KMS-11 (cell line): ENCODE measurements at regions not wholly inside any gene's neighbourhood (a gene's known extent, or its start where the extent isn't known, plus 50 kb on each side); places are given as distances from the start of the nearest gene placed in this dataset.
"Not testable (repeated sequence)": the region's sequence is repeated elsewhere in the genome, so short reads cannot be mapped to it uniquely, and the experiment has no call there.

Experiments
- H2AFZ ChIP-seq: fragments of 200-600 bp; sonication (generic); 2 replicates; pipeline ENCODE4 v1.6.1; 2016; ENCODE audit warnings: antibody characterized with exemption, mixed run types, low read depth
- H3K27ac ChIP-seq: fragments of 200-600 bp; sonication (generic); 2 replicates; pipeline ENCODE4 v1.6.1; 2016; ENCODE audit warnings: mild to moderate bottlenecking, mixed run types
- H3K27me3 ChIP-seq: fragments of 200-600 bp; sonication (generic); 2 replicates; pipeline ENCODE4 v1.6.1; 2017; ENCODE audit warnings: mild to moderate bottlenecking, low read depth, mixed run types, moderate library complexity; ENCODE audit not compliant: insufficient read depth
- H3K36me3 ChIP-seq: fragments of 200-600 bp; sonication (generic); 2 replicates; pipeline ENCODE4 v1.6.1; 2017; ENCODE audit warnings: mild to moderate bottlenecking, mixed run types; ENCODE audit not compliant: insufficient read depth
- H3K4me1 ChIP-seq: fragments of 200-600 bp; sonication (generic); 2 replicates; pipeline ENCODE4 v1.6.1; 2016; ENCODE audit warnings: mild to moderate bottlenecking, low read depth, mixed run types; ENCODE audit not compliant: poor library complexity, severe bottlenecking
- H3K4me2 ChIP-seq: fragments of 200-600 bp; sonication (generic); 2 replicates; pipeline ENCODE4 v1.7.0; 2016; ENCODE audit warnings: mild to moderate bottlenecking, mixed run types
- H3K4me3 ChIP-seq: fragments of 200-600 bp; sonication (generic); IDR thresholded peaks from 2 replicates; pipeline ENCODE4 v1.6.1; 2017; ENCODE audit warnings: low read depth, low read length, mixed read lengths; ENCODE audit not compliant: insufficient read depth
- H3K79me2 ChIP-seq: fragments of 200-600 bp; sonication (generic); 2 replicates; pipeline ENCODE4 v1.6.1; 2016; ENCODE audit warnings: low read depth, mixed run types; ENCODE audit not compliant: insufficient read depth
- H3K9ac ChIP-seq: fragments of 200-600 bp; sonication (generic); 2 replicates; pipeline ENCODE4 v1.6.1; 2016; ENCODE audit warnings: mild to moderate bottlenecking, mixed run types
- H4K20me1 ChIP-seq: fragments of 200-600 bp; sonication (generic); 2 replicates; pipeline ENCODE4 v1.6.1; 2016; ENCODE audit warnings: mild to moderate bottlenecking, mixed run types; ENCODE audit not compliant: insufficient read depth
- CTCF ChIP-seq: fragments of 200-600 bp; sonication (generic); conservative IDR thresholded peaks from 2 replicates; pipeline ENCODE4 v1.6.1; 2017; ENCODE audit warnings: low read depth, mild to moderate bottlenecking, antibody characterized with exemption, low read length, moderate library complexity, mixed read lengths

GRCh38 chr17:70588003-70588402, 418.7 kb downstream of the KCNJ2 start:
- H3K36me3 ChIP-seq = no peaks in the 10 kb centered on the region
- no peak overlapping the region for H2AFZ ChIP-seq
- H3K27ac ChIP-seq = no peak overlapping the region
- H4K20me1 ChIP-seq = no peaks in the 10 kb centered on the region
- H3K27me3 ChIP-seq = no peaks in the 10 kb centered on the region
- H3K4me2 ChIP-seq = no peak overlapping the region
- TF ChIP-seq CTCF = no peak
- no peaks in the 10 kb centered on the region for H3K79me2 ChIP-seq
- H3K9ac ChIP-seq = no peak overlapping the region
- H3K4me3 ChIP-seq = no peak overlapping the region
- no peaks in the 10 kb centered on the region for H3K4me1 ChIP-seq

GRCh38 chr17:70597774-70598173, 428.4 kb downstream of the KCNJ2 start:
- no peaks in the 10 kb centered on the region for H3K79me2 ChIP-seq
- H2AFZ ChIP-seq = no peak overlapping the region
- no peak overlapping the region for H3K9ac ChIP-seq
- TF ChIP-seq CTCF = no peak
- no peak overlapping the region for H3K27ac ChIP-seq
- H3K36me3 ChIP-seq = no peaks in the 10 kb centered on the region
- no peak overlapping the region for H3K4me3 ChIP-seq
- H3K4me1 ChIP-seq = no peaks in the 10 kb centered on the region
- H3K27me3 ChIP-seq = no peaks in the 10 kb centered on the region
- H3K4me2 ChIP-seq = no peak overlapping the region
- no peaks in the 10 kb centered on the region for H4K20me1 ChIP-seq

- TF ChIP-seq CTCF = no peak
- no peaks in the 10 kb centered on the region for H4K20me1 ChIP-seq
- no peaks in the 10 kb centered on the region for H3K79me2 ChIP-seq
- H3K4me3 ChIP-seq = no peak overlapping the region
- no peaks in the 10 kb centered on the region for H3K27me3 ChIP-seq
- no peak overlapping the region for H3K4me2 ChIP-seq
- H3K36me3 ChIP-seq = no peaks in the 10 kb centered on the region
- H3K9ac ChIP-seq = no peak overlapping the region
- no peaks in the 10 kb centered on the region for H3K4me1 ChIP-seq
- H2AFZ ChIP-seq = no peak overlapping the region
- H3K27ac ChIP-seq = no peak overlapping the region
These were observed 429.9 kb downstream of the KCNJ2 start for GRCh38 chr17:70599198-70599597.

- H3K27me3 ChIP-seq, H3K4me2 ChIP-seq, H3K79me2 ChIP-seq, H3K4me1 ChIP-seq, H3K27ac ChIP-seq, H3K36me3 ChIP-seq, H4K20me1 ChIP-seq, H3K9ac ChIP-seq, H3K4me3 ChIP-seq, H2AFZ ChIP-seq: not testable (repeated sequence)
These were observed 430.6 kb downstream of the KCNJ2 start for GRCh38 chr17:70599945-70600344.

- H3K4me3 ChIP-seq = no peak overlapping the region
- no peaks in the 10 kb centered on the region for H3K79me2 ChIP-seq
- no peak for TF ChIP-seq CTCF
- no peak overlapping the region for H2AFZ ChIP-seq
- H3K4me2 ChIP-seq = no peak overlapping the region
- H3K4me1 ChIP-seq = no peaks in the 10 kb centered on the region
- H3K27me3 ChIP-seq = no peaks in the 10 kb centered on the region
- no peak overlapping the region for H3K9ac ChIP-seq
- no peaks in the 10 kb centered on the region for H4K20me1 ChIP-seq
- no peak overlapping the region for H3K27ac ChIP-seq
- no peaks in the 10 kb centered on the region for H3K36me3 ChIP-seq
These were observed 433.9 kb downstream of the KCNJ2 start for GRCh38 chr17:70603226-70603625.
